Progenitor cell of endocrine pancreas (in vitro differentiated cells): ENCODE measurements at regions not wholly inside any gene's neighbourhood (a gene's known extent, or its start where the extent isn't known, plus 50 kb on each side); places are given as distances from the start of the nearest gene placed in this dataset.
"Not testable (repeated sequence)": the region's sequence is repeated elsewhere in the genome, so short reads cannot be mapped to it uniquely, and the experiment has no call there.

Experiments
- DNase-seq: peaks from one replicate; pipeline ENCODE4 v3.0.0; 2021; ENCODE audit warnings: low spot score; ENCODE audit not compliant: unreplicated experiment
- H3K27ac Mint-ChIP-seq: 2 replicates; pipeline ENCODE4 v1.8.0; 2021; ENCODE audit warnings: mild to moderate bottlenecking, moderate library complexity, mixed read lengths
- H3K27me3 Mint-ChIP-seq: 2 replicates; pipeline ENCODE4 v1.8.0; 2021; ENCODE audit warnings: mixed read lengths
- H3K36me3 Mint-ChIP-seq: 2 replicates; pipeline ENCODE4 v1.8.0; 2022; ENCODE audit warnings: mixed read lengths; ENCODE audit not compliant: insufficient read depth
- H3K4me1 Mint-ChIP-seq: 2 replicates; pipeline ENCODE4 v1.8.0; 2021; ENCODE audit warnings: low read depth, mixed read lengths
- H3K4me3 Mint-ChIP-seq: 2 replicates; pipeline ENCODE4 v1.8.0; 2021; ENCODE audit warnings: low read depth, mild to moderate bottlenecking, moderate library complexity, mixed read lengths
- H3K9me3 Mint-ChIP-seq: 2 replicates; pipeline ENCODE4 v1.8.0; 2021; ENCODE audit warnings: low read depth, mixed read lengths
- CTCF ChIP-seq: fragments of 200-600 bp; sonication (generic); IDR thresholded peaks from one replicate; pipeline ENCODE4 v1.5.0; 2021; ENCODE audit warnings: antibody characterized with exemption, mild to moderate bottlenecking; ENCODE audit not compliant: unreplicated experiment

- no peaks in the 10 kb centered on the region for H3K9me3 Mint-ChIP-seq
- H3K36me3 Mint-ChIP-seq = no peaks in the 10 kb centered on the region
- H3K4me3 Mint-ChIP-seq = no peak overlapping the region
- H3K4me1 Mint-ChIP-seq = peaks cover 18% of the 10 kb centered on the region
- no peak for TF ChIP-seq CTCF
- H3K27me3 Mint-ChIP-seq = no peaks in the 10 kb centered on the region
- H3K27ac Mint-ChIP-seq = no peak overlapping the region
- DNase-seq = no peak
These were observed 407.4 kb upstream of the NR3C2 start for GRCh38 chr4:148849581-148849980.

- TF ChIP-seq CTCF = no peak
- Mint-ChIP-seq H3K9me3 (no peaks in the 10 kb centered on the region), H3K4me1 (peaks cover 16% of the 10 kb centered on the region), H3K36me3 (no peaks in the 10 kb centered on the region), H3K27me3 (no peaks in the 10 kb centered on the region), H3K4me3 (no peak overlapping the region), H3K27ac (no peak overlapping the region)
- no peak for DNase-seq
These were observed 405.5 kb upstream of the NR3C2 start for GRCh38 chr4:148847544-148848255.

- no peak overlapping the region for H3K4me3 Mint-ChIP-seq
- H3K36me3 Mint-ChIP-seq = no peaks in the 10 kb centered on the region
- no peaks in the 10 kb centered on the region for H3K27me3 Mint-ChIP-seq
- H3K9me3 Mint-ChIP-seq = no peaks in the 10 kb centered on the region
- peaks cover 6% of the 10 kb centered on the region for H3K4me1 Mint-ChIP-seq
- H3K27ac Mint-ChIP-seq = no peak overlapping the region
- no peak for TF ChIP-seq CTCF
- no peak for DNase-seq
These were observed 403.4 kb upstream of the NR3C2 start for GRCh38 chr4:148845609-148846008.

- no peak overlapping the region for H3K27ac Mint-ChIP-seq
- no peaks in the 10 kb centered on the region for H3K9me3 Mint-ChIP-seq
- TF ChIP-seq CTCF = no peak
- no peaks in the 10 kb centered on the region for H3K4me1 Mint-ChIP-seq
- no peak overlapping the region for H3K4me3 Mint-ChIP-seq
- no peak for DNase-seq
- H3K36me3 Mint-ChIP-seq = no peaks in the 10 kb centered on the region
- H3K27me3 Mint-ChIP-seq = no peaks in the 10 kb centered on the region
These were observed 401.4 kb upstream of the NR3C2 start for GRCh38 chr4:148843625-148844024.

- no peaks in the 10 kb centered on the region for H3K27me3 Mint-ChIP-seq
- DNase-seq = no peak
- H3K27ac Mint-ChIP-seq = no peak overlapping the region
- no peaks in the 10 kb centered on the region for H3K36me3 Mint-ChIP-seq
- no peak overlapping the region for H3K4me3 Mint-ChIP-seq
- H3K4me1 Mint-ChIP-seq = no peaks in the 10 kb centered on the region
- TF ChIP-seq CTCF = no peak
- no peaks in the 10 kb centered on the region for H3K9me3 Mint-ChIP-seq
These were observed 400.6 kb upstream of the NR3C2 start for GRCh38 chr4:148842843-148843242.

GRCh38 chr4:148837571-148837970 is 395.4 kb upstream of the NR3C2 start:
- not testable (repeated sequence) for H3K27me3 Mint-ChIP-seq, H3K9me3 Mint-ChIP-seq, H3K36me3 Mint-ChIP-seq, H3K4me1 Mint-ChIP-seq, H3K4me3 Mint-ChIP-seq, DNase-seq, H3K27ac Mint-ChIP-seq
